H1 (cell line): ENCODE measurements at regions not wholly inside any gene's neighbourhood (a gene's known extent, or its start where the extent isn't known, plus 50 kb on each side); places are given as distances from the start of the nearest gene placed in this dataset.

ENCODE experiments used
- ASH2L ChIP-seq: fragments of 200-600, 300-600 bp; sonication (generic); IDR thresholded peaks from one replicate; pipeline ENCODE4 v1.7.1; 2017; ENCODE audit warnings: low read length
- CHD1 ChIP-seq: IDR thresholded peaks from 2 replicates; pipeline ENCODE4 v1.6.1; 2012; ENCODE audit warnings: low read depth, low read length, improper control_type of control experiment
- CHD7 ChIP-seq: fragments of 300-600 bp; sonication (generic); IDR thresholded peaks from 2 replicates; pipeline ENCODE4 v1.7.1; 2012; ENCODE audit warnings: low read length, moderate library complexity, mild to moderate bottlenecking, inconsistent platforms; ENCODE audit not compliant: insufficient replicate concordance
- HDAC6 ChIP-seq: IDR thresholded peaks from one replicate; pipeline ENCODE4 v1.7.1; 2012; ENCODE audit warnings: low read depth, mild to moderate bottlenecking, inconsistent platforms, low read length, moderate library complexity
- RNF2 ChIP-seq: fragments of 200-900, 300-1000 bp; sonication (generic); IDR thresholded peaks from 2 replicates; pipeline ENCODE4 v1.7.1; 2016; ENCODE audit warnings: borderline replicate concordance, low read depth, mild to moderate bottlenecking, antibody characterized with exemption, low read length; ENCODE audit not compliant: poor library complexity, severe bottlenecking; ENCODE audit errors: missing control alignments
- SAP30 ChIP-seq: fragments of 300-600 bp; sonication (generic); IDR thresholded peaks from 2 replicates; pipeline ENCODE4 v1.7.1; 2012; ENCODE audit warnings: low read length, moderate library complexity, mild to moderate bottlenecking, inconsistent platforms; ENCODE audit not compliant: insufficient read depth, insufficient replicate concordance
- USF2 ChIP-seq: IDR thresholded peaks from 2 replicates; pipeline ENCODE4 v1.6.1; 2011; ENCODE audit warnings: low read length, improper control_type of control experiment
- TF ChIP-seq, protein P1 (sequence below): IDR thresholded peaks from 2 replicates; pipeline ENCODE4 v1.6.1; 2012; ENCODE audit warnings: inconsistent platforms

- TF ChIP-seq CHD7 (no peak), CHD1 (no peak), HDAC6 (no peak), SAP30 (no peak), RNF2 (no peak), USF2 (no peak), ASH2L (no peak)
- TF ChIP-seq, protein P1, sequence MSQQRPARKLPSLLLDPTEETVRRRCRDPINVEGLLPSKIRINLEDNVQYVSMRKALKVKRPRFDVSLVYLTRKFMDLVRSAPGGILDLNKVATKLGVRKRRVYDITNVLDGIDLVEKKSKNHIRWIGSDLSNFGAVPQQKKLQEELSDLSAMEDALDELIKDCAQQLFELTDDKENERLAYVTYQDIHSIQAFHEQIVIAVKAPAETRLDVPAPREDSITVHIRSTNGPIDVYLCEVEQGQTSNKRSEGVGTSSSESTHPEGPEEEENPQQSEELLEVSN = no peak
Measured at GRCh38 chr2:118222273-118222594, 134.0 kb downstream of the INSIG2 start (continued).
